WI38 (cell line): ENCODE measurements at regions not wholly inside any gene's neighbourhood (a gene's known extent, or its start where the extent isn't known, plus 50 kb on each side); places are given as distances from the start of the nearest gene placed in this dataset.

ENCODE experiments used
- H3K4me3 ChIP-seq: 2 replicates; pipeline ENCODE4 v1.5.1; 2011; ENCODE audit warnings: low read depth, mild to moderate bottlenecking, control low read depth, low read length
- CTCF ChIP-seq: IDR thresholded peaks from 2 replicates; pipeline ENCODE4 v1.5.1; 2012; ENCODE audit warnings: low read depth, mild to moderate bottlenecking, control low read depth, low read length

DNA sequence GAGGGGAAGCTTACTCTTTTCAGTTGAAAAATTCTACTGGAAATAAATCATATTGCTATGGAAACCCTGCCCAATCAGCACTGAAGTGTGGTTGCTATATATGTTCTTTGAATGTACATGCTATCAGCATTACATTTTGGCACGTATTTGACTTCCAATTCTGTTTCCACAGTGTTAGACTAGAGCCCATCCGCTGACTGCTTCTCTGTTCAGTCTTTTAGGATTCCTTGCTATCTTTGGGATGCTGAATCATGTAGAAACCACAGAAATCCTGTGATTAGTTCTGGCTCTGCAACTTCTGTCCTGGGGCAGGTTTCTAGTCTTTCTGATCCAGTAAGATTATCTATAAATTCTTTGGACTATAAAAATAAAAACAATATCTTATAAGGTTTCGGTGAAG is 128.2 kb upstream of the SLC7A14 start:
- no peak overlapping the region for H3K4me3 ChIP-seq
- no peak for TF ChIP-seq CTCF

DNA sequence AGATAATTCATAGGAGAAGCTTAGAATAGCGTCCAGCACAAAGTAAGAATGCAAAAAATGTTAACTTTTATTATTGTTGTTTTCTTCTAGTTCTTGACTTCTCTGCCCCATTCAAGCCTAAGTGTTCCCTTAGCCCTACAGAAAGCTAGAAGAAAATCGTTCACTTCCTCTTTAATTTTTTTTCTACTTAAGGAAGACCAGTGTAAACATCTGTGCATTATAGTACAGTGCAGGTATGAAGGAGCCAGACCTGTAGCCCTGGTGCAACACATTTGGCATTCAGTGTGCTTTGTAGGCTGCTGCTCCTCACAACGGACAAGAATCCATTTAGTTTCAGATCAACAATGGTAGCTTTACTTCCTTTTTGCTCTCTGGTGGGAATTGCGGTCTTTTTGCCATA is 127.8 kb upstream of the SLC7A14 start:
- TF ChIP-seq CTCF = no peak
- H3K4me3 ChIP-seq = no peak overlapping the region

DNA sequence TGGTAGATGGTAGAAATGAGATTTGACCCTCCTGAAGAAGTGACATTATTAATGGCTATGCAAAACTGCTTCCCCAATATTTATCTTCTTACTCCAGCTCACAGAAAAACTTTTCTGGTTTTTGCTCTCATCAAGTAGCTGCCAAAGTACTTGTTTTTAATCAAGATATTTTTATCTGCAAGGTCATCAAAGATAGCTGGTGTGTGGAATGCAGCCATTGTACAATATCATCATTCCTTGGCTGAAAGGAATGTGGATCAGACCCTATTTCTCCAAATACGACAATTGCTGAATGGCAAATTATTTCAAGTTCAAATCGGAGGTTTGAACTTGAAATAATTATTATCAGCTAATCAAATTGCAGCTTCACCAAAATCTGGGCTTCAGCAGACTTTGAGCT is 126.9 kb upstream of the SLC7A14 start:
- H3K4me3 ChIP-seq = no peak overlapping the region
- TF ChIP-seq CTCF = no peak

- no peak for TF ChIP-seq CTCF
- H3K4me3 ChIP-seq = no peak overlapping the region
These were observed 126.5 kb upstream of the SLC7A14 start for GRCh38 chr3:170712336-170712735.

DNA sequence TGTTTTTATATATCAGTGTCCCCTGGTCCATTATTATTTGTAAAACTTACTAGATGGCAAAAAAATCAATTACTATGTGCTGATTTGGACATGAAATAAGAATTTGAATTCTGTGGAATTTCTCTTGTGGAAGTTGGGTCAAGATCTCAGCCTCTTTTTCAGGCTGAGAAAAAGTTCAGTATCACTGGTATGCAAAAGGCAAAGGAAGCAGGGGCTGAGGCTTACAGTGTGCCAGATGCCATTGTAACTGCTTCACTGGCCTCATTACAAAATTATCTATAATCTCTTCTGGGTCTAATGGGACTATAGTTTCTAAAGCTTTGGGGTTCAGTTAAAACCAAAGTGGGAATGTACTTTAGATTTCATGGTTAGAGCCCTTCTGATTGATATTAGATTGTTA is 125.9 kb upstream of the SLC7A14 start:
- H3K4me3 ChIP-seq = no peak overlapping the region
- no peak for TF ChIP-seq CTCF

- H3K4me3 ChIP-seq = no peak overlapping the region
- TF ChIP-seq CTCF = no peak
These were observed 123.2 kb upstream of the SLC7A14 start for GRCh38 chr3:170709046-170709445.

DNA sequence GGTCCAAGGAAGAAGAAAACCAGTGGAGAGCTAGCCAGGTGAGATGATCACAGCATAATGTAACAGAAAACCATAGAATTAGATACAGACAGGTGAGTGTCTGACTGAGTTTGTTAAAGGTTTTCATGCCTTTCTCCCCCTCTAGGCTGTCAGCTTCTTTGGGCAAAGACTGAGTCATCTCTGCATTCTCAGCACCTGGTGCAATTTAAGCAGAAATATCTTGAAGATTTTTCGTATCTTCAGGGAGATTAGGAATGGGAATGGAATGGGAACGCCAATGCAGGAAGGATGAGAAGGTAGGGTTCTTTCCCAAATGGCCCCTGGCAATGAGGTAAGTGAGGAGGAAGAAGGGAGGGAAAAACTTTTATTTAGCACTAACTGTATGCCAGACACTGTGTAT is 122.0 kb upstream of the SLC7A14 start:
- H3K4me3 ChIP-seq = no peak overlapping the region
- TF ChIP-seq CTCF = no peak
